ENCODE measurements at regions not wholly inside any gene's neighbourhood (a gene's known extent, or its start where the extent isn't known, plus 50 kb on each side); places are given as distances from the start of the nearest gene placed in this dataset.
A peak's percentile ranks its signal among the peaks of the same experiment; 100 is the strongest.
"Not testable (repeated sequence)": the region's sequence is repeated elsewhere in the genome, so short reads cannot be mapped to it uniquely, and the experiment has no call there.

DNA sequence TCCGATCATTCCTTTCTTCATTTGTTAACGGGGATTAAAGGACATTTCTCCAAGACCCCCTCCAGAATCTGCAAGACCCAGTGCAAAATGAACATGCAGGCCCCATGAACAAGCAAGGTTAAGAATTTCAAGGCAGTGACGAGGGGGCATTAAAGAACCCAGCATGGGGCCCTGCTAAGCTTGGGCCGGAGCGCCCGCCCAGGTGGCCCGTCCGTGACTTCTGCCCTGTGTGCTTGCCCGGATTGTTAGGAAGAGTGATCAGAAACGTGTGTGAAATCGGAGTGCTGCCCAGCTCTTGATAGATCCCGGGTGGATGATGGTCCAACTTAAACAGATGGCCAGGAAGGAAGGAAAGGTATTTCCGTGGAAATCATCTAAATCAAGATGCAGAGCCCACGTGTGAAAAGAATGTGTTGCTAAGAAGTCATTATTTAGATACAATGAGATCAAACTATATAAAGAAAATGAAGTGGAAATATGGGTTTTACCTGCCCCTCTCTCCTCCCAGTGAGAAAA lies 213.6 kb downstream of the KLF6 start:
- DNase-seq (ENCODE audit: low read depth): no peak

DNA sequence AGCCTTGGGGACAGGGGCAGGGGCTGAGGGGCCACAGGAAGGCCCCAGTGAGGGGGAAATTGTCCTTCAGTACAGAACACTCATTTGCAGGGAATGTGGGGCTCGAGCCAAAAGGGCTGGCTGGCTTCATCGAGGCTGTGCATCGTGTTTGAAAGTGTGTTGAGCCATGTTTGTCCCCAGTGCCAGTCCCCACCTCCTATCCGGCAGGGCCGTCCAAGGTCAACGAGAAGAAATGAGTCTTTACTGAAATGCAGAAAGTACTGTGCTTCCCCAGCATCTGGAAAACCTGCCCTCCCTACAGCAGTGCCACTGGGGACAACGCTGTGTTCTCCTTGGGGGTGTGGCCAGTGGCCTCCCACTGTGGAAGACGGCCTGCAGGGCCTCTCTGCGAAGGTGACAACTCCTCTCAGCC lies 214.1 kb downstream of the KLF6 start:
- DNase-seq (ENCODE audit: low read depth): no peak

DNA sequence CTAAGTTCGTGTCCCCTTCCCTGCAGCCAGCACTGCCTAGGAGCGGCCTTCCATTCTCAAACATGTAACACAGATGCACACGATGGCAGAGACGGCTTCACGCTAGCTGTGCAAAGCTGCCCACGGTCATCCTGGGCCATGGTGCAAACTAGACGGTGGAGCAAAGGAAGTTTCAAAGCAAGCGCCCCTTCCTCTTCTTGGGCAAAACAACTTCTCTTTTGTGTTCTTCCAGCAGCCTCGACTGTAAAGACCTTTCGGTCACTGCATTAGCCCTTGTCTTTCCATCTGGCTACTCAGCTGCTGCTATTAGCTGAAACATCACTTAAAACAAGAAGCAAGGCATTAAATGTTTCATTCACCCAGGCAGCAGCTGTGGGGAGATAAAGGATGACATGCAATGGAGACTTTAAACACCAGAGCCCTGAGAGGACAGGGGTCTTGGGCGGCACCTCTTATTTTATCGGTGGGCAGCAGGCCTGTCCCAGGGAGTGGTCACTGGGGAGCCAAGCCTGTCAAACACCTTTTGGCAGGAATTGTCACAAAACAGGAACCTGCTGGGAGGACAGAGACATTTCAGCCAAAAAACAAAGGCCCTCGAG lies 214.8 kb downstream of the KLF6 start:
- DNase-seq (ENCODE audit: low read depth): no peak

DNA sequence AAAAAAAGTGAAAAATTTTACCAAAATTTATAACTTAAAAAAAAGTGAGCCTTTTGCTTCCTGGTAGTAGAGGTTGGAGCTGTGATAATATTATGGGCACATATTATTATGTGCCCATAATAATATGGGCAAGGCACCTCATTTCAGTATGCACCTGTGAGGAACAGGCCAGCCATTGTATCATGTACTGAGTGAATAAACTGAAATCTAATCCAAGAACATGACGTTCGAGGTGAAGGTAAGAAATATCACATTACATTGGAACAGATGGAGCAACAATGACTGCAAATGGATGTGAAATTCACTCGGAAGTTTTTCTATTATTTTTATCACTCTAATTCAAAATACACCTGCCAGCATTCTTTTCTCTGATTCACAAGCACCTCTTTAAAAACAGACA lies 216.0 kb downstream of the KLF6 start:
- DNase-seq (ENCODE audit: low read depth): no peak

DNA sequence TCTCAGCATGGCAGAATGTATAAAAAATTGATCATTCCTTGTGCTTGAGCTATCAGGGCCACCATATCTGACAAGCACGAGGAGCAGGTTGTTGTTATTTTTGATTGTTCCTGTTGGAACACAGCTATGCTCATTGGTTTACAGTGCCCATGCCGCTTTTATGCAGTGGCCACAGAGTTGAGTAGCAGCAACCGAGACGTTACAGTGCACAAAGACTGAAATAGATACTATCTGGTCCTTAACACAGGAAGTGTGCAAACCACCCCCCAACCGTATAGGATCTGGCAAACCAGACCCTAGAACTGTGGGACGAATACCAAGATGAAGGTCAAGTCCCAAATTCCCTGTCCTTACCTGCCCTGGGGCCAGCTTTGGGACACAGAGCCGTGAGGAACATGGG lies 216.6 kb downstream of the KLF6 start:
- DNase-seq (ENCODE audit: low read depth): no peak

DNA sequence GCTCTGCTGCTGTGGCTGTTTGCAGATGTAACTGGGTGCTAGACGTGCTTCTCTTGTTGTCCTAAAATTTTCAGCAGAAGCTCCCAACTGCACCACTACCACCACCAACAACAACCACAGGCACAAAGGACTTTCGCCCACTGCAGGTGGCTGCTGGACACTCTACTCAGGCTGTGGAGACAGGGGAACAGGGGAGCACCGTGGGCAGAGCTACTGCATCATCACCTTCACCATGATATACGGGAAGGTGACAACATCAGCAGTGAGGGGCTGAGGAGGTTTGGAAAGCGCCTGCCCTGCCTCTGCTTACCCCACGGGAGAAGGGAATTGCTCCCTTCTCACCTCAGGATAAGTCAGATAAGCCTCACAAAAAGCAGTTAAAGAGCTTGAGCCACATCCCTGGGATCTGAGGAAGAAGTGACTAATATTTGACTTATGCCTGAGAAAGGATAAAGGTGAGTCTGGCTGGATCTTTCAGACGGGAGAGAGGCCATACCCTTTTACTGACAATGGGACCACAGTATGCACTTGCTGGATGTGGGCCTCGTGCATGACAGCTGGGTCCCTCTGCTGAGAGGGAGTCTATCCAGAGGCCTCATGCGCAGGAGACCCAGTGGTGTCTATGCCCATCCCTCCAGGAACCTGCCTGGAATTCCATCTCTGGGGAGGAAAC lies 217.6 kb downstream of the KLF6 start:
- DNase-seq (ENCODE audit: low read depth): no peak

DNA sequence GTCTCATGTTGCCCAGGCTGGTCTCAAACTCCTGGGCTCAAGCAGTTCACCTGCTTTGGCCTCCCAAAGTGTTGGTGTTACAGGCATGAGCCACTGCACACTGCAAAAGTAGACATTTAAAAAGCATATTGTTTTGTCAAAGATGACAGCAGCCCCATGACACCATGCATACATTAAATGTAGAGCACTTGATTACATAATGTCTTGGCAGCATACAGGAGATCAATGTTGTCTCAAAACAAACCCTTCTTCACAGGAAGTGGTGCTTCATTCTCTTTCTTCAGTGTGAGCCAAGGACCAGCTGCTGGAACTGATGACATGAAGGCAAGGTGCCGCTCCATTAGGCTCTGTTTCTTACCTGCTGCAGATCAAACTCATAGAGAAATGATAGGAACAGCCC lies 218.4 kb downstream of the KLF6 start:
- DNase-seq (ENCODE audit: low read depth): no peak

DNA sequence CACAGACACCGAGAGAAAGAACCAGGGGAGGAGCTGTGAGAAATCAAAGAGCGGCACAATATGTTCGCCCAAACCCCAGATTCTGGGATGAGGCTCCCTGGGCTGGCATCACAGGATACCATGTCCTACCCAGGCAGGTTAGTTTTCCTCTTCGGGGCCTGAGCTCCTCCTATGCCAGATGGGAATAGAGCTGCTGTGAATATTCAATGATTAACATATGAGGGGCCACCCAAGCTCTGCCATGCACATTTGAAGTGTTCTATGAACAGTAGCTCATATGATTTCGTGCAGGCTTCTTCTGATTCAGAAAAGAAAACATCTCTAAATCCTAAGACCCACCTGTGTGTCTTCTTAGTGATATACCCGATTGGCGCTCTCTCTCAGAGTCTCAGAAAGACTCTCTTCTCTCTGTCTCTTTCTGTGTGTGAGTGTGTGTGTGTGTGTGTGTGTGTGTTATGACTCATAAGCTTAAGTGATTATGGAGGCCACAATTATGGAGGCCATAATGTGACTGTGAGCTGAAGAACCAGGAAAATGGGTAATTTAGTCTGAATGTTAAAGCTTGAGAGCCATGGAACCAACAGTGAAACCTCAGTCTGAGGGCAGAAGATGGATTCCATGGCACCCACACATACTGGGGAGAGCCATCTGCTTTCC lies 220.5 kb downstream of the KLF6 start:
- DNase-seq (ENCODE audit: low read depth): no peak

DNA sequence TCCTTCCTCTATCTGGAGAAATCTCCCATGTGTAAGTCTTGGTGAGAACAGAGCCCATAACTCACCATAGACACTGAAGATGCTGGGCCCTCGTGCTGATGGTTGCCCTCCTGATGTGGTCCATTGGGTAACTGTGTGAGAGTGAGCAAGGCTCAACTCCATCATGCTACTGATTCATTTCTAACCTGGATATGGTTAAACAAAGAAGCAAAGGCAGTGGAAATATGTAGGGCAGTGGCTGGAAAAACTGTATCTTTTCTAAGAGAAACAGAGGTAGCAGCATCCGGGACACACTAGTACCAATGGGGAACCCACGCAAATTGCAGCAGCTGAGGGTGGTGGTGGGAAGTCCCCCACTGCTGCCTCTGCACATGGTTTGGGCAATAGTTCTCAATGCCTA lies 221.7 kb downstream of the KLF6 start:
- DNase-seq (ENCODE audit: low read depth): no peak

DNA sequence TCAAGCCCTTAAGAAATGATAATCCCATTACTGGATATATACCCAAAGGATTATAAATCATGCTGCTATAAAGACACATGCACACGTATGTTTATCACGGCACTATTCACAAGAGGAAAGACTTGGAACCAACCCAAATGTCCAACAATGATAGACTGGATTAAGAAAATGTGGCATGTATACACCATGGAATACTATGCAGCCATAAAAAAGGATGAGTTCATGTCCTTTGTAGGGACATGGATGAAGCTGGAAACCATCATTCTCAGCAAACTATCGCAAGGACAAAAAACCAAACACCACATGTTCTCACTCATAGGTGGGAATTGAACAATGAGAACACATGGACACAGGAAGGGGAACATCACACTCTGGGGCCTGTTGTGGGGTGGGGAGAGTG lies 224.4 kb downstream of the KLF6 start:
- not testable (repeated sequence) for DNase-seq (ENCODE audit: low read depth)

DNA sequence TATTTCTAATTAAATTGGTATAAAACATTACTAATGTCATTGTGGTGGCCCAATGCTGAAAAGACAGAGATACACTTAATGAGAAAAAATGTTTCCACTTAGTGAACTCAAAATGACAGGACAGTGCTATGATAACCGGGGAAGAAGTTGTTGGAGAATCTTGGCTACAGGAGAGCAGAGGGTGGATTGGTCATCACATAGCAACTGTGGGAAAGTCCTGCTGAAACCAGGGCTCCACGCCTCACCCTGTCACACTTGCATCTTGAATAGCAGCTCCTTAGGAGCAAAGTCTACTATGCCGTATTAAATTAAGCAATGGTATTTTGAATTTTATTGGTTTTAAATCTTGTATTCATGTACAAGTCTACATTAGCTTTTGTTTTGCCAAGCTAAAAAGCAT lies 225.5 kb downstream of the KLF6 start:
- no peak for DNase-seq (ENCODE audit: low read depth)

DNA sequence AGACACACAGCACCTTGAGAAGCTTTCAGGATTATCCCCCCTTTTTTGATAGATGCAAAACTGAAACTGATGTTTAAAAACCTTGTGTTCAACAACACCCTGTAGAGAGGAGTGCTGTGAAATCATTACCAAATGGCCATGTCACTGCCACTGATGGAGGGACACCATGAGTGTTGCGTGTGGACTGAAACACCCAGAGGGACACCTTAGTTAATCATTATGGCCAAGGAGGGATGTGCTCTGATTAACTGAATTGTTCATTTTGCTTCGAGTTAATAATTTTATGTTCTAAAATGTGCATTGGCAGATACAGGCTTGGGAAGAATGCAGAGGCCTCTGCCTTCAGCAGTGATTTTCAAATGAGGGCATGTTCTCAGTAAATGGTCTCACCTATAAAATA lies 226.0 kb downstream of the KLF6 start:
- DNase-seq (ENCODE audit: low read depth): no peak

DNA sequence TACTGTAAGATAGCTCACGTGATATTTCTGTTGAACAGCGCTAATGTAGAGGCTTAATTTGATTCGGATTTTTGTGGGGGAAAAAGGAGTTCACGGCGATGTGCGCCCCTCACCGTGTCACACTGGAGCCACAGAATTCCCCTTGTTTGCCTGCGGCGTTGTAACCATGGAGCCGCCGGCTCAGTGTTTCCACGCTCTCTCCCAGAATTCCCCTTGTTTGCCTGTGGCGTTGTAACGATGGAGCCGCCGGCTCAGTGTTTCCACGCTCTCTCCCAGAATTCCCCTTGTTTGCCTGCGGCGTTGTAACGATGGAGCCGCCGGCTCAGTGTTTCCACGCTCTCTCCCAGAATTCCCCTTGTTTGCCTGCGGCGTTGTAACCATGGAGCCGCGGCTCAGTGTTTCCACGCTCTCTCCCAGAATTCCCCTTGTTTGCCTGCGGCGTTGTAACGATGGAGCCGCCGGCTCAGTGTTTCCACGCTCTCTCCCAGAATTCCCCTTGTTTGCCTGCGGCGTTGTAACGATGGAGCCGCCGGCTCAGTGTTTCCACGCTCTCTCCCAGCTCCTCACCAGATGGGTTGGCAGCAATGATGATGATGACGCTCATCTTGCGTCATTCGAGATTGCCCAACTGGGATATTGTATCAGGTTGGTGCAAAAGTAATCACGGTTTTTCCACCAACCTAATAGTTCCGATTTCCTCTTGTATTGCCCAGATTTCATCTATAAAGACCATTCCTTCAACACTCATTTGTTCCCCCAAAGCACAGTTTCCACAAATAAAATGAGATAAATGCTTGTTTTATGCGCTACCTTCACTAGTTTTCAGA lies 228.6 kb downstream of the KLF6 start:
- not testable (repeated sequence) for DNase-seq (ENCODE audit: low read depth)

DNA sequence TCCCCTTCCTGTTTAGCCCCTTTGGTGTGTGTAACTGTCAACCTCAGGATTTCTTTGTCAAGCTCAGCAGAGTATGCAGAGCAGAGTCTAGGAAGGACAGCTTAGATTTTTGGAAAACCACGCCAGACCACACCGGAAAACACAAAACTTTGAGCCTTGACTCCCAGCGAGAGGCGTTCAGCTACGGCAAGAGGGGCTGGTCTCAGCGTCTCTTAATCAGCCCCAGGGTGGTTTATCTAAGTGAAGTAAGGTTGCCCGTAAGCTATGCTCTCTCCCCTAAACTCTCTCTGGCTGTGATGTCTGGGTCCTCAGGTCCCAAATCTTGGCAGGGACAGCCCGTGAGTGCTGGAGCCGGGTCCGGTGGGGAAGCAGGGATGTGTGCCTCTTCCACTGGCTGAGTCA lies 230.9 kb downstream of the KLF6 start:
- DNase-seq (ENCODE audit: low read depth): no peak

DNA sequence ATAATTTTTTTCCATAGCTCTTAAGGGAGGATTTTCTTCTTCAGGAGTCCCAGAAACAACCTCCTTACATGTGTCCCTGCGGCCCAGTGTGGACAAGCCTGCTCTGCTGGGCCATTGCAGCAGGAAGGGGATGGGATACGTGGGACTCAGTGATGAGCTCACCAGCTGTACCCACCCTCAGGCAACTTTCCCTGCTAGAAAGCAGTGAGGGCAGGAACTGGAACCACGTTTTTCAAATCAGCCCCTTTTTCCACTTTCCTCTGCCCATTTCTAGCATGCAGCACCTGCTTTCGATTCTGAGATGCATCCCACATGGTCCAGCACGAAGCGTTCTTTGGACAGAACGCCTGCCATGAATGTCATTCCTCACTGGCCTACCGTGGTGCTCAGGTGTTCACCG lies 232.7 kb downstream of the KLF6 start:
- DNase-seq (ENCODE audit: low read depth): no peak

DNA sequence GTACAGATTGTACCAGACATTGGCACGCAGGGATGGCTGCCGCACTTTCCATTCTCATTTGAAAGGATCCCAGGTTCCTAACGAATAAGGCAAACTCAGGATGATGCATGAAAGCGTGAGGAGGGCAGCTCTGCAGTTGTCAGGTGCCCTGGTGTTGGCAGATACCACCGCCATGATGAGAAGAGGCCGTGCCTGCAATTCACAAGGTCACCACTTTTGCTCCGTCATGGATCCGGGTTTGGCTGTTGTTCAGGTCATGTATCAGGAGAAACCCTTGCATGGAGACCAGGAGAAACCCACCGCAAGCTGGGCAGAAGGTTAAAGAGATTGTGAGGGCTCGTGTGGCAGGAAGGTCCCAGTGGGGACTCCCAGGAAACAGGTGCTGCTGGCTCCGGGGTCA lies 233.2 kb downstream of the KLF6 start:
- no peak for DNase-seq (ENCODE audit: low read depth)

DNA sequence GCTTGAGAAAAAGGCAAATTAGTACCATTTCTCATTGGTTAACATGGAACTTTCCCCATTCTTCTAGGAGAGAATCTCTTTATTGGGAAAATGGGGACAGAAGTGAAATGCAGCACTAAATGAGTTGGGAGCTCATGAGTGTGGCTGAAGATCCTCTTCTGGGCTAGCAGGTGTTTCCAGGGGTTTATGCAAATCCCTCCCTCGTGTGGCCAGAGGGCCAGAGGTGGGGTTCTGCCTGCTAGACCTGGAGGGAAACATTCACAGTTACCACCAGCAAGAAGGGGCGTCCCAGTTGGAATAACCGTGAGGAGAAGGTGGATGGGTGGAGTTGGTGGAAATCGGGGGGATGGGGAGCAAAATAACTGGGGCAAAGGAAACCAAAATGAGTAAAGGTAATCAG lies 235.9 kb downstream of the KLF6 start:
- no peak for DNase-seq (ENCODE audit: low read depth)

DNA sequence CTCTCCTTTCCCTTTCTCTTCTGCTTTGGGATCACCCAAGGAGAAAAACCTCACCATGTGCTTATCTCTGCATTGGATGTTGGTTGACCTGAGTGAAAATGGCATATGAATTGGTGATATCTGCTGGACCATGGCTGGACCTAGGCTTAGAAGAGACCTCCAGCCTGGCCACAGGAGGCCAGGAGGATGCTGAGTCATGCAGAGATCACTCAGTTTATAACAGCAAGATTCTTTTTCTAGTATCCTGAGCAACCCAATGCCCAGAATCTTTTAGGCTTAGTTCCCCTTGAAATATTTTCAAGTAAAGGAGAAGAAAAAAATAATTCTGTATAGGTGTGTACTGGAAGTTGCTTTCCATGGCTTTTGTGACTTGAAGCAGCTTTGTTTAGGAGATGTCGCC lies 236.3 kb downstream of the KLF6 start:
- no peak for DNase-seq (ENCODE audit: low read depth)

DNA sequence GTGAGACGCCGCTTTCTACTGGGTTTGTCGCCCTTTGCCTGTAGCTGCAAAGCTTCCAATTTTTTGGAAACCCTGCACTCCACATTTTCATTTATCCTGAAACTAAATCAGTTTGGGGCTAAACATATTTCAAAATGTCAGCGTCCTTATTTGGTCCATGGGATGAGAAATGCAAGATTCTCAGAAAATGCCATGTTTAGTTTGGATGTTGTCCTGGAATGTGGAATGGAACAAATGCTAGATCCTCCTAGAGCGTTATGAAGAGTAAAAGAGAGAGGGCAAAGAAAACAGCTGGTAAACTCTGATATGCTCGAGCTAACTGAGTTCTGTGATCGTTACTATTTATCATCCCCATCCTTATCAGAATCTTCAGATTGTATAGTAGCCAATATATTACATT lies 236.9 kb downstream of the KLF6 start:
- DNase-seq (ENCODE audit: low read depth): no peak

DNA sequence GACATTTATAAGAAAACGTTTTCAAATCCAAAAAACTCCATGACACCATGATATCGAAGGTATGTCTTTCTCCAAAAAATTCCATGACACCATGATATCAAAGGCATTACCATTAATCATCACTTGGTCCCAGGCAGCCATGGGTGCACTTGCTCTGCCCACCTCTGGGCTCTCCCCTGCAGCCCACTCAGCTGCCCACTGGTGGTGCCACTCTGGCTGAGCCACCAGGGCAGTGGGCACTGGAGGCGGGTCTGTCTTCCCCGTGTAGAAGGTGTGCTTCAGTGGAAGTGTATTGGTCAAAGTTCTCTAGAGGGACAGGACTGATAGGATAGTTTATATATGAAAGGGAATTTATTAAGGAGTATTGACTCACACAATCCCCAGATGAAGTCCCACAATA lies 240.4 kb downstream of the KLF6 start:
- DNase-seq (ENCODE audit: low read depth): no peak

DNA sequence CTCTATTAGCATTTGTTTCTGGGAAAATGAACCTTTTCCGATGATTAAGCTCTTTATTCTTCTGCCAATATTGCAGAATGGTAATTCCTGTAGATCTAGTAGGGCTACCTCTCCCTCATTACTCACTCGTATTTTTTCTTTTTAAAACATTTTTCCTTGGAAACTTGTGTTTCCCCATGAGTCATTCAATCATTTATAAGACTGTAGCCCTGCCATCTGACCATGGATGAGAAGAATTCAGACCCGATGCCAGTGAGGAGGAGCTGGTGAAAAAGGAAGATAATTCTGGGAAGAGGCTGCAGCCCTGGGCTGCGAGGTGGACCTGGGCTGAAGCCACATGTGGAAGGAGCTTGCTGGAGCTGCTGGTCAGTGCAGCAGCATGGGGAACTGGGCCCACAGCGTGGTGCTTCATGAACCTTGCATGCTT lies 242.8 kb downstream of the KLF6 start:
- peak; percentile 87 for DNase-seq (ENCODE audit: low read depth)

DNA sequence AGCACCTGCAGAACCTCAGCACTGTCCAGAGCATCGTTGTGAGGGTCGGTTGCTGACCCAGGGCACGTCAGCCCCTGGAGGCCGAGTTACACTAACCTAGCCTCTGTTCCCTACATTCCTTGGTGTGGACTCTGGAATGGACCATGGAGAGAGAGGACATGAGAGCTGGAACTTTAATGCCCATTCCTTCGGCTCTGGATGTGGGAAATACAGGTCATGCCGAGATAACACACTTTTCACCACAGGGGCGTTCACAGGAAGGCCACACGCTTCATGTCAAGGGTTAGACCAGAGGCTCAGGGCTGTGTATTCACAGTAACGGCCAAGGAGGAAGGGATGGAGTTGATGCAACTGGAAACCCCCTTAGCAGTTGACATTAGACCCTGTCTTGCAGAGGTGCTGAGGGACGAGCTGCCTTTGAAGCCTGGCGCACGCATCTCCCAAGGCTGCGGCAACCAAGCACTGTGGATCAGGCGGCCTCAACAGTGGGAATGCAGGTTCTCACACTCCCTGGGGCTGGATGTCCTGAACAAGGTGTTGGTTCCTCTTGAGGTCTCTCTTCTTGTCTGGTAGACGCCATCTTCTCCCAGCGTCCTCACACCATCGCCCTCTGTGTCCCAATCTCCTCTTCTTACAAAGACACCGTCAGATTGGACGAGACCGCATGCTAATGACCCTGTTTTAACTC lies 245.2 kb downstream of the KLF6 start:
- no peak for DNase-seq (ENCODE audit: low read depth)
